ENCODE measurements at regions not wholly inside any gene's neighbourhood (a gene's known extent, or its start where the extent isn't known, plus 50 kb on each side); places are given as distances from the start of the nearest gene placed in this dataset.

GRCh38 chr12:14169281-14169680 is 187.9 kb upstream of the GRIN2B start:
- no peak for TF ChIP-seq CTCF (IDR thresholded peaks at IDR 0.05; ENCODE audit: low read depth, low read length)
- TF ChIP-seq EZH2phosphoT487 (IDR thresholded peaks at IDR 0.05; ENCODE audit: low read depth): no peak

Data from OCI-LY3 (cell line).